Esophagus squamous epithelium (tissue), 5 donors: ENCODE measurements at regions not wholly inside any gene's neighbourhood (a gene's known extent, or its start where the extent isn't known, plus 50 kb on each side); places are given as distances from the start of the nearest gene placed in this dataset.

ENCODE experiments used
- DNase-seq: peaks from one replicate; lab custom pipeline; 2025; lab: John Stamatoyannopoulos, UW
- H3K27ac ChIP-seq, 4 donors: fragments of 200-600 bp; sonication (generic); one replicate each; pipeline ENCODE4 v1.5.1; 2016 to 2019; ENCODE audit warnings: mild to moderate bottlenecking in 1 of 4
- H3K27me3 ChIP-seq, 4 donors: fragments of 200-600 bp; sonication (generic); 1 replicate in 3 of 4; 2 replicates in 1 of 4; pipeline versions ENCODE4 v1.5.1 to v1.6.0; 2017 to 2021; ENCODE audit warnings: antibody characterized with exemption in 1 of 4
- H3K36me3 ChIP-seq, 3 donors: fragments of 200-600 bp; sonication (generic); one replicate each; pipeline ENCODE4 v1.5.1; 2016 to 2019
- H3K4me1 ChIP-seq, 3 donors: fragments of 200-600 bp; sonication (generic); one replicate each; pipeline ENCODE4 v1.5.1; 2017 to 2019
- H3K4me3 ChIP-seq, 4 donors: fragments of 200-600 bp; sonication (generic); 1 replicate in 3 of 4; 2 replicates in 1 of 4; pipeline ENCODE4 v1.5.1; 2016 to 2019; ENCODE audit warnings: mild to moderate bottlenecking in 2 of 4, moderate library complexity in 1 of 4
- H3K9me3 ChIP-seq, 3 donors: fragments of 200-600 bp; sonication (generic); one replicate each; pipeline ENCODE4 v1.5.1; 2016 to 2019
- CTCF ChIP-seq, 6 experiments: fragments of 450-650 bp in 4 of 6; fragments of 200-600 bp in 2 of 6; sonication (generic) in 2 of 6; IDR thresholded peaks; one replicate each; pipeline ENCODE4 v1.5.1; 2016 to 2019; ENCODE audit warnings: antibody characterized with exemption in 6 of 6, mild to moderate bottlenecking in 4 of 6, moderate library complexity in 4 of 6
- POLR2A ChIP-seq, 4 donors: fragments of 450-650 bp; IDR thresholded peaks; one replicate each; pipeline ENCODE4 v1.6.1; 2017; ENCODE audit warnings: antibody characterized with exemption in 4 of 4, mild to moderate bottlenecking in 4 of 4, moderate library complexity in 3 of 4
- WGBS, 2 donors: methylation state at CpG; one replicate each; pipeline ENCODE4 v1.1.5; 2018; 5-methylcytosine and 5-hydroxymethylcytosine counted together
- intact Hi-C: fragments of 100-400 bp; cut with DNase I; formaldehyde crosslinking; loops from one replicate; pipeline ENCODE4 v1.15.0; 2022
- donor health status: DM: yes; HTN: yes; CAD: no.

- Histone ChIP-seq H3K36me3 (no peaks in the 10 kb centered on the region), H3K9me3 (no peaks in the 10 kb centered on the region), H3K27ac (no peak overlapping the region), H3K27me3 (no peaks in the 10 kb centered on the region), H3K4me1 (no peaks in the 10 kb centered on the region), H3K4me3 (no peak overlapping the region)
- TF ChIP-seq POLR2A (IDR thresholded peaks at IDR 0.05) = no peak
- TF ChIP-seq CTCF (IDR thresholded peaks at IDR 0.05) = no peak
- intact Hi-C loops = no loop called here
- no peak for DNase-seq
- WGBS, 2 donors = 54 to 57% methylated on average over 1 to 2 of the region's 2 CpGs
These were observed 94.5 kb upstream of the PELI2 start for GRCh38 chr14:56023661-56024081.

- intact Hi-C loops = no loop called here
- DNase-seq = no peak
- no peaks in the 10 kb centered on the region for H3K4me1 ChIP-seq
- no peaks in the 10 kb centered on the region for H3K9me3 ChIP-seq
- no peaks in the 10 kb centered on the region for H3K36me3 ChIP-seq
- TF ChIP-seq POLR2A (IDR thresholded peaks at IDR 0.05) = no peak
- TF ChIP-seq CTCF (IDR thresholded peaks at IDR 0.05) = no peak
- no peak overlapping the region for H3K27ac ChIP-seq
- no peak overlapping the region for H3K4me3 ChIP-seq
- 61 to 89% methylated on average over 3 of the region's 3 CpGs for WGBS, 2 donors
- H3K27me3 ChIP-seq = no peaks in the 10 kb centered on the region
These were observed 93.0 kb upstream of the PELI2 start for GRCh38 chr14:56025191-56025590.

- 44 to 75% methylated on average over 1 of the region's 1 CpG for WGBS, 2 donors
- Histone ChIP-seq H3K4me1 (no peaks in the 10 kb centered on the region), H3K4me3 (no peak overlapping the region), H3K27ac (no peak overlapping the region), H3K36me3 (no peaks in the 10 kb centered on the region), H3K9me3 (no peaks in the 10 kb centered on the region), H3K27me3 (no peaks in the 10 kb centered on the region)
- intact Hi-C loops = no loop called here
- DNase-seq = no peak
- TF ChIP-seq POLR2A (IDR thresholded peaks at IDR 0.05) = no peak
- TF ChIP-seq CTCF (IDR thresholded peaks at IDR 0.05) = no peak
These were observed 91.7 kb upstream of the PELI2 start for GRCh38 chr14:56026506-56026905.

GRCh38 chr14:56027421-56027820 is 90.8 kb upstream of the PELI2 start:
- TF ChIP-seq CTCF (IDR thresholded peaks at IDR 0.05) (no peak), POLR2A (IDR thresholded peaks at IDR 0.05) (no peak)
- no peaks in the 10 kb centered on the region for H3K4me1 ChIP-seq
- no peaks in the 10 kb centered on the region for H3K27me3 ChIP-seq
- H3K36me3 ChIP-seq = no peaks in the 10 kb centered on the region
- WGBS, 2 donors = 88 to 92% methylated on average over 1 of the region's 1 CpG
- DNase-seq = no peak
- no peaks in the 10 kb centered on the region for H3K9me3 ChIP-seq
- intact Hi-C loops = no loop called here
- H3K4me3 ChIP-seq = no peak overlapping the region
- no peak overlapping the region for H3K27ac ChIP-seq

- intact Hi-C loops = no loop called here
- Histone ChIP-seq H3K4me3 (no peak overlapping the region), H3K4me1 (no peaks in the 10 kb centered on the region), H3K9me3 (no peaks in the 10 kb centered on the region), H3K36me3 (no peaks in the 10 kb centered on the region), H3K27me3 (no peaks in the 10 kb centered on the region), H3K27ac (no peak overlapping the region)
- 63 to 91% methylated on average over 2 of the region's 2 CpGs for WGBS, 2 donors
- no peak for TF ChIP-seq CTCF (IDR thresholded peaks at IDR 0.05)
- no peak for TF ChIP-seq POLR2A (IDR thresholded peaks at IDR 0.05)
- DNase-seq = no peak
These were observed 90.1 kb upstream of the PELI2 start for GRCh38 chr14:56027916-56028712.
